ENCODE measurements at regions not wholly inside any gene's neighbourhood (a gene's known extent, or its start where the extent isn't known, plus 50 kb on each side); places are given as distances from the start of the nearest gene placed in this dataset.

- Mint-ChIP-seq H3K4me1 (no peaks in the 10 kb centered on the region), H3K36me3 (no peaks in the 10 kb centered on the region), H3K4me3 (no peak overlapping the region), H3K27ac (no peak overlapping the region), H3K27me3 (no peaks in the 10 kb centered on the region), H3K9me3 (peaks cover 0 to 9% (median 1%) of the 10 kb centered on the region in 7 donors)
- DNase-seq: no peak
- no peak for ATAC-seq (ENCODE audit: low read depth in 2 of 2)
Observed at GRCh38 chr9:26565118-26565517, 327.5 kb downstream of the CAAP1 start.

- DNase-seq (no peak), ATAC-seq (ENCODE audit: low read depth in 2 of 2) (no peak)
- H3K27me3 Mint-ChIP-seq: no peaks in the 10 kb centered on the region
- H3K27ac Mint-ChIP-seq: no peak overlapping the region
- no peaks in the 10 kb centered on the region for H3K4me1 Mint-ChIP-seq
- H3K4me3 Mint-ChIP-seq: no peak overlapping the region
- peaks cover 0 to 13% (median 5%) of the 10 kb centered on the region in 7 donors for H3K9me3 Mint-ChIP-seq
- no peaks in the 10 kb centered on the region for H3K36me3 Mint-ChIP-seq
Observed at GRCh38 chr9:26562338-26562737, 330.3 kb downstream of the CAAP1 start.

- H3K27ac Mint-ChIP-seq: no peak overlapping the region
- ATAC-seq (ENCODE audit: low read depth in 2 of 2): no peak
- no peak overlapping the region for H3K4me3 Mint-ChIP-seq
- no peak for DNase-seq
- no peaks in the 10 kb centered on the region for H3K27me3 Mint-ChIP-seq
- H3K9me3 Mint-ChIP-seq: peaks cover 0 to 13% (median 6%) of the 10 kb centered on the region in 7 donors
- H3K4me1 Mint-ChIP-seq: no peaks in the 10 kb centered on the region
- H3K36me3 Mint-ChIP-seq: no peaks in the 10 kb centered on the region
Observed at GRCh38 chr9:26561928-26562327, 330.7 kb downstream of the CAAP1 start.

DNA sequence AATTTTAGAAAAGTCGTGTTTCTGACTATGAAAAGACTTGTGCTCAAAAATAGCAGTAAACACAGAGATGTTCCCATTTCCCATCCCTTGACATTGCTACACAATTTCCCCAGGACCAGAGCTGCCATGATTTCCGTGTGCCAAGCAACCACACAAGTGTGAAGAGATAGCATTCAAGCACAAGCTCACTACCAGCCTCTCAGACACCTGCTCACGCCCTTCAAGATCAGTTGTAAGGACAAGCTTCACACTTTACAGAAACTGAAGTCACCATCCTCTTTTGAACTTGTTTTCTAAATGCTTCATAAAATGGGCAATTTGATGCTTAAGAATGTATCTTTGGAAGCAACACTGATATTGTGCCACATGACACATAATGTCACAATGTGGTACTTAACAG lies 333.1 kb downstream of the CAAP1 start:
- H3K36me3 Mint-ChIP-seq: no peaks in the 10 kb centered on the region
- no peak for DNase-seq
- no peaks in the 10 kb centered on the region for H3K27me3 Mint-ChIP-seq
- no peaks in the 10 kb centered on the region for H3K4me1 Mint-ChIP-seq
- H3K27ac Mint-ChIP-seq: no peak overlapping the region
- peaks cover 2 to 19% (median 9%) of the 10 kb centered on the region in 7 donors for H3K9me3 Mint-ChIP-seq
- no peak overlapping the region for H3K4me3 Mint-ChIP-seq
- ATAC-seq (ENCODE audit: low read depth in 2 of 2): no peak

DNA sequence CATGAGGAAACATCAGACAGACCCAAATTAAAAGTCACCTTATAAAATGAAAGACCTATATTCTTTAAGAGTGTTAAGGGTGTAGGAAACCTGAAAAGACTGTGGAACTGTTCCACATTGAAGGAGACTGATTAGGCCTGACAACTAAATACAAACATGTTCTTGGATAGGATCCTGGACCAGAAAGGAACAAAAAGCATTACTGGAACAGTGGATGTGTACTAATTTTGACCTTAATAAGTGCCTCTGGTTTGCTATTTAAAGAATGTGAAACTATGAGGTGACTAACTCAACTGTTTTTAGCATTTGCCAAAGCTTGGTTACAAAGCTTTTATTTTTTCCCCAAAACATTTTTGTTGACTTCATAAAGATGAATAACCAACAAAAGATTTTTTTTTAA lies 340.6 kb downstream of the CAAP1 start:
- Mint-ChIP-seq H3K4me1 (no peaks in the 10 kb centered on the region), H3K27me3 (no peaks in the 10 kb centered on the region), H3K9me3 (peaks cover 0 to 20% (median 9%) of the 10 kb centered on the region in 7 donors), H3K27ac (no peak overlapping the region), H3K36me3 (no peaks in the 10 kb centered on the region), H3K4me3 (no peak overlapping the region)
- no peak for DNase-seq
- no peak for ATAC-seq (ENCODE audit: low read depth in 2 of 2)

DNA sequence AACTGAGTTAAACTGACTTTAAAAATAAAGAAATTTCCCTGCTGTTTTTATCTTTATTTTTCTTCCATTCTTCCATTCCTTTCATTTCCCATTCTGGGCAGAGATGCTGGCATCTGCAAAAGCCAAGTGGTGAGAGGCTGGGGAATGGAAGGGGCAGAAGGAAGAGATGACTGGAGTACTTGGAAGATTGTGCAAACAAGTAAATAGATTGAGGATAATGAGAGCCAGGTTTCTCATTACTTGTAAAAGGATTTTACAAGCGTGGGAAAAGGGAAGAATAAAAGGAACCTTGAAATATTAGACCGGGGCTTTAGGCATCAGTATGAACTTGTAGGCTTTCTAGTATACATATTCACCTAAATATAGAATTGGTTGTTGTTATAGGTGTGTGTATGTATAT lies 341.2 kb downstream of the CAAP1 start:
- no peak for DNase-seq
- no peaks in the 10 kb centered on the region for H3K27me3 Mint-ChIP-seq
- no peak overlapping the region for H3K27ac Mint-ChIP-seq
- H3K4me1 Mint-ChIP-seq: no peaks in the 10 kb centered on the region
- ATAC-seq (ENCODE audit: low read depth in 2 of 2): no peak
- no peaks in the 10 kb centered on the region for H3K36me3 Mint-ChIP-seq
- H3K9me3 Mint-ChIP-seq: peaks cover 1 to 24% (median 6%) of the 10 kb centered on the region in 7 donors
- H3K4me3 Mint-ChIP-seq: no peak overlapping the region

DNA sequence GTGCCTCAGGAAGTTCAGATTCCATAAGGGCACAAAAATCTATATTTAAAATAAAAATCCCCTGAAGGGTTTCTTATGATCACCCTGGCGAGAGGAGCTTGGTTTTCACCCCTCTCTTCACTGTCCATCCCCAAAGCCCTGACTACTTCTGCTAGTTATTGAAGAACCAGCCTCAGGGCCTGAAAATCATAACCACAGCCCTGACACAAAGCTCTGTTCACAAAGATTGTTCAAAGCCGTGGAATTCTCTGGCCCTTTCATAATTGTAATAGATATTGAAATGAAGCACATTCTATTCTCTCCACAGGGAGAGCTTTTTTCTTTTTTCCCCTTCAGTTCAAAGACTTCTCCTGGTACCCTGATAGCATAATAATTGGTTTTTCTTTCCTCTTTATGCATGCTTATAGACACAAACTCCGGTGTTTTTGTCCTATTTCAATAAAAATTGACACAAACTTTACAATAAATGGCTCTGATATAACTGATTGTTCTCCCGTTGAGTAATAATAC lies 343.8 kb downstream of the CAAP1 start:
- H3K4me3 Mint-ChIP-seq: no peak overlapping the region
- H3K36me3 Mint-ChIP-seq: no peaks in the 10 kb centered on the region
- no peak overlapping the region for H3K27ac Mint-ChIP-seq
- DNase-seq (no peak), ATAC-seq (ENCODE audit: low read depth in 2 of 2) (no peak)
- H3K4me1 Mint-ChIP-seq: no peaks in the 10 kb centered on the region
- no peaks in the 10 kb centered on the region for H3K27me3 Mint-ChIP-seq
- peaks cover 0 to 25% (median 5%) of the 10 kb centered on the region in 7 donors for H3K9me3 Mint-ChIP-seq

DNA sequence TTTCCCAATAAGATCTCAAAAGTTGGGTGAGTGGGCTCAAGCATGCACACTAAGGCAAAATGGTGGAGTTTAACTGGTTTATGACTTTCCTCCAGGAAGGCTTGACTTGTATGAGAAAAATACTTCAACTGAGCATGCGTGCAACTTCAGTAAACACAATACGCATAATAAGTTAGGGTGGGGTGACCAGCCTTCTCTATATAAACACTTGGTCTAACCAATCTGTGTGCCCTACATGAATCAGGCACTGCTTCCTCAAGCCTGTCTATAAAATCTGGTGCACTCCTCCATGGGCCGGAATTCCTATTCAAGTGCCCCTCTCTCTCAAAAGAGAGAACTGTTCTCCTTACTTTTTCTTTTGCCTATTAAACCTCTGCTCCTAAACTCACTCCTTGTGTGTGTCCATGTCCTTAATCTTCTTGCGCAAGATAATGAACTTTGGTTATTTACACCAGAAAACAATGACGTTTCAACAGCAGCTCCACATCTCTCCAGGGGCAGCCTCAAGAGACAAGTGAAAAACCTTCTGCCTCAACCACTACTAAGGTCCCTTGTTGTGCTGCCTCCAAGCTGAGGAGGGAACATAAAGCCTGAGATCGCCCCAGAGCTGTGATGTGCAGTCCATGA lies 352.6 kb downstream of the CAAP1 start:
- H3K4me1 Mint-ChIP-seq: no peaks in the 10 kb centered on the region
- no peaks in the 10 kb centered on the region for H3K36me3 Mint-ChIP-seq
- no peak overlapping the region for H3K4me3 Mint-ChIP-seq
- H3K27me3 Mint-ChIP-seq: no peaks in the 10 kb centered on the region
- DNase-seq (no peak), ATAC-seq (ENCODE audit: low read depth in 2 of 2) (no peak)
- no peak overlapping the region for H3K27ac Mint-ChIP-seq
- H3K9me3 Mint-ChIP-seq: peaks cover 5 to 15% (median 7%) of the 10 kb centered on the region in 7 donors

GRCh38 chr9:26537211-26537610 lies 355.4 kb downstream of the CAAP1 start:
- Mint-ChIP-seq H3K4me1 (no peaks in the 10 kb centered on the region), H3K27ac (no peak overlapping the region), H3K27me3 (no peaks in the 10 kb centered on the region), H3K4me3 (no peak overlapping the region), H3K9me3 (peaks cover 0 to 21% (median 10%) of the 10 kb centered on the region in 7 donors), H3K36me3 (no peaks in the 10 kb centered on the region)
- ATAC-seq (ENCODE audit: low read depth in 2 of 2) (no peak), DNase-seq (no peak)

- H3K9me3 Mint-ChIP-seq: peaks cover 0 to 13% (median 8%) of the 10 kb centered on the region in 7 donors
- H3K36me3 Mint-ChIP-seq: no peaks in the 10 kb centered on the region
- DNase-seq (no peak), ATAC-seq (ENCODE audit: low read depth in 2 of 2) (no peak)
- no peak overlapping the region for H3K4me3 Mint-ChIP-seq
- H3K27ac Mint-ChIP-seq: no peak overlapping the region
- H3K4me1 Mint-ChIP-seq: no peaks in the 10 kb centered on the region
- no peaks in the 10 kb centered on the region for H3K27me3 Mint-ChIP-seq
Observed at GRCh38 chr9:26535151-26535550, 357.5 kb downstream of the CAAP1 start.

- no peak for DNase-seq
- Mint-ChIP-seq H3K36me3 (no peaks in the 10 kb centered on the region), H3K27me3 (no peaks in the 10 kb centered on the region), H3K27ac (no peak overlapping the region), H3K4me1 (no peaks in the 10 kb centered on the region), H3K4me3 (no peak overlapping the region), H3K9me3 (peaks cover 0 to 11% (median 4%) of the 10 kb centered on the region in 7 donors)
- ATAC-seq (ENCODE audit: low read depth in 2 of 2): no peak
Observed at GRCh38 chr9:26530841-26531240, 361.8 kb downstream of the CAAP1 start.

GRCh38 chr9:26527931-26528330 lies 364.7 kb downstream of the CAAP1 start:
- Mint-ChIP-seq H3K36me3 (no peaks in the 10 kb centered on the region), H3K4me1 (no peaks in the 10 kb centered on the region), H3K27me3 (no peaks in the 10 kb centered on the region), H3K27ac (no peak overlapping the region), H3K4me3 (no peak overlapping the region), H3K9me3 (peaks cover 0 to 8% (median 4%) of the 10 kb centered on the region in 7 donors)
- no peak for ATAC-seq (ENCODE audit: low read depth in 2 of 2)
- no peak for DNase-seq

GRCh38 chr9:26524267-26524666 lies 368.3 kb downstream of the CAAP1 start:
- H3K27me3 Mint-ChIP-seq: no peaks in the 10 kb centered on the region
- ATAC-seq (ENCODE audit: low read depth in 2 of 2) (no peak), DNase-seq (no peak)
- peaks cover 0 to 7% (median 1%) of the 10 kb centered on the region in 7 donors for H3K9me3 Mint-ChIP-seq
- H3K4me1 Mint-ChIP-seq: no peaks in the 10 kb centered on the region
- no peaks in the 10 kb centered on the region for H3K36me3 Mint-ChIP-seq
- no peak overlapping the region for H3K4me3 Mint-ChIP-seq
- no peak overlapping the region for H3K27ac Mint-ChIP-seq

- ATAC-seq (ENCODE audit: low read depth in 2 of 2): no peak
- Mint-ChIP-seq H3K36me3 (no peaks in the 10 kb centered on the region), H3K4me1 (no peaks in the 10 kb centered on the region), H3K27me3 (no peaks in the 10 kb centered on the region), H3K27ac (no peak overlapping the region), H3K4me3 (no peak overlapping the region), H3K9me3 (peaks cover 0 to 7% (median 1%) of the 10 kb centered on the region in 7 donors)
- no peak for DNase-seq
Observed at GRCh38 chr9:26523577-26523976, 369.0 kb downstream of the CAAP1 start.

GRCh38 chr9:26520141-26520540 lies 372.5 kb downstream of the CAAP1 start:
- ATAC-seq (ENCODE audit: low read depth in 2 of 2) (no peak), DNase-seq (no peak)
- H3K9me3 Mint-ChIP-seq: peaks cover 0 to 7% (median 3%) of the 10 kb centered on the region in 7 donors
- H3K27ac Mint-ChIP-seq: no peak overlapping the region
- H3K4me3 Mint-ChIP-seq: no peak overlapping the region
- no peaks in the 10 kb centered on the region for H3K36me3 Mint-ChIP-seq
- no peaks in the 10 kb centered on the region for H3K4me1 Mint-ChIP-seq
- no peaks in the 10 kb centered on the region for H3K27me3 Mint-ChIP-seq
